Caco-2 (cell line): ENCODE measurements at regions not wholly inside any gene's neighbourhood (a gene's known extent, or its start where the extent isn't known, plus 50 kb on each side); places are given as distances from the start of the nearest gene placed in this dataset.

Experiments
- BruUV-seq: library from RNA; stranded (reverse); fragments of 400-500 nt; replicated peaks from 2 replicates; lab custom pipeline; 2021; lab: Mats Ljungman, UMichigan
- CTCF ChIA-PET: fragments of 300-600 bp; sonication (Branson Sonifier 250); formaldehyde crosslinking; loops from one replicate; lab custom pipeline; 2022; ENCODE audit warnings: antibody characterized with exemption; lab: Charles Lee
- POLR2A ChIA-PET: fragments of 300-600 bp; sonication (Branson Sonifier 250); formaldehyde crosslinking; loops from one replicate; lab custom pipeline; 2022; ENCODE audit warnings: antibody characterized with exemption; lab: Charles Lee
- DNase-seq, 2 experiments: peaks; one replicate each; pipeline versions ENCODE4 v3.0.0 to v3.0.0-alpha.2; 2020 to 2022
- H3K27me3 ChIP-seq: replicated peaks from 2 replicates; pipeline ENCODE4 v1.6.0; 2011; ENCODE audit warnings: low read length; ENCODE audit not compliant: control insufficient read depth, insufficient read depth
- H3K36me3 ChIP-seq: 2 replicates; pipeline ENCODE4 v1.5.1; 2011; ENCODE audit warnings: low read length; ENCODE audit not compliant: control insufficient read depth, insufficient read depth
- H3K4me1 ChIP-seq: fragments of 250-450 bp; sonication (Bioruptor Pico); 2 replicates; pipeline ENCODE4 v1.5.1; 2020; ENCODE audit warnings: mild to moderate bottlenecking
- H3K4me3 ChIP-seq: 2 replicates; pipeline ENCODE4 v1.5.1; 2011; ENCODE audit warnings: low read depth, mild to moderate bottlenecking, control low read depth, low read length
- H3K9me3 ChIP-seq: fragments of 250-450 bp; sonication (Bioruptor Pico); 2 replicates; pipeline ENCODE4 v1.5.1; 2020; ENCODE audit warnings: mild to moderate bottlenecking, moderate library complexity
- H3K27ac Mint-ChIP-seq: one replicate; pipeline ENCODE4 v1.8.0; 2022; ENCODE audit warnings: mixed read lengths; ENCODE audit not compliant: unreplicated experiment
- H3K27me3 Mint-ChIP-seq: one replicate; pipeline ENCODE4 v1.8.0; 2022; ENCODE audit warnings: mixed read lengths; ENCODE audit not compliant: insufficient read depth, unreplicated experiment
- H3K36me3 Mint-ChIP-seq: one replicate; pipeline ENCODE4 v1.8.0; 2022; ENCODE audit warnings: mild to moderate bottlenecking, mixed read lengths; ENCODE audit not compliant: insufficient read depth, unreplicated experiment
- H3K4me1 Mint-ChIP-seq: one replicate; pipeline ENCODE4 v1.8.0; 2022; ENCODE audit warnings: low read depth, mixed read lengths; ENCODE audit not compliant: unreplicated experiment
- H3K4me3 Mint-ChIP-seq: one replicate; pipeline ENCODE4 v1.8.0; 2022; ENCODE audit warnings: mild to moderate bottlenecking, moderate library complexity, mixed read lengths; ENCODE audit not compliant: unreplicated experiment
- H3K9me3 Mint-ChIP-seq: one replicate; pipeline ENCODE4 v1.8.0; 2022; ENCODE audit warnings: mixed read lengths; ENCODE audit not compliant: unreplicated experiment
- intact Hi-C: fragments of 100-400 bp; cut with micrococcal nuclease; formaldehyde crosslinking; loops from one replicate; pipeline ENCODE4 v1.10.0; 2022; ENCODE audit not compliant: unreplicated experiment
- TF ChIP-seq, protein P1 (sequence below), 2 experiments: fragments of 200-600 bp in 1 of 2; IDR thresholded peaks; 1 replicate in 1 of 2; 2 replicates in 1 of 2; pipeline versions ENCODE4 v1.5.1 to v1.8.0; 2011 to 2022; ENCODE audit warnings: antibody characterized with exemption in 1 of 2, control low read depth in 1 of 2, inconsistent platforms in 1 of 2, low read depth in 1 of 2, low read length in 1 of 2, mild to moderate bottlenecking in 1 of 2, moderate library complexity in 1 of 2; ENCODE audit not compliant: insufficient read depth in 1 of 2, severe bottlenecking in 1 of 2, unreplicated experiment in 1 of 2

DNA sequence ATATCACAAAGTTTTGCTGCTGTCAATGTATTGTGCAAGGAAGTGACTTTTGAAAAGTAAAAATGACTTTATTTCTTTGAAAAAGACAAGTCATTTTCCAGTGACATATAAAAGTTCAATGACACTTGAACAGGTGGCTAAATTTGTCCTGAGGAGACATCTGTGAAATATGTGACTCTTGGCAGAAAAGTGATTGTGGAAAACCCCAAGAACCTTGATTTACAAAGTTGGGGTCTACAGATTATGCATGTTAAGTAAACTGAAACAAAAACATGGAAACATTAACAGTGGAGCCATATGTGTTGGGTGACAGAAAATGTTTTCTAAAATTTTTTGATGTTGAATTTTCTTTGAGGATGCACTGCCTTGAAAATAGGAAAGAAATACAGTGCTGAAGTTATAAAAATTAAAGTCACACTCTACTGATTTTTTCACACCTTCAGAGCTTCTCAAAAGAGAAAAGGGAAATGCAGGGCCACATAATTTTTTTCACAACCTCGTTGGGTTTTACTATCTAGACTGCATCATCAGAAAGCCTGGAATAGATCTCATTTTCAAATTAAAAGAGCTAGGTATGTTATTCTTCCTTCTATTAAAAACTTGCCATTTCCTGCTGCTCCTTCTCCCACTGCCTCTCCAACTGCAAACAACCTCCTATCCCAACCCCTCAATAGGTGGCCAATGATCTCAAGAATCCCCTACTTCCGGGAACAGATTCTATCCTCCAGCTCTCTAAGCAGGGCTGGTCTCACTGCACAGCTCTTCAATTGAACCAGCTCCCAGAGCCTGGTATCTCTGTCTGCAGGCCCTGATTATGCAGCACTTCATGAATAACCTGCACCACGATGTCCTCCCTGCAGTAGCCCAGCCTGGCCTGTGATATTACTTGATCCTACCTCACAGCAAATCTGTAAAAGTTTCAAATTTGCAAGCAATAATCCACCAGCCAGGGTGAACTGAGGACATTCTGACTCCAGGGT, 570.8 kb upstream of the CPEB2 start:
- no peak overlapping the region for H3K4me3 Mint-ChIP-seq
- no peaks in the 10 kb centered on the region for H3K9me3 Mint-ChIP-seq
- no peak overlapping the region for H3K4me3 ChIP-seq
- ChIA-PET POLR2A (no interaction called here), CTCF (no interaction called here)
- H3K36me3 Mint-ChIP-seq: no peaks in the 10 kb centered on the region
- intact Hi-C loops: loop anchor here (10.0 kb wide), 1 partner anchor 777 kb away; no protein-coding TSS in a partner anchor
- no peaks in the 10 kb centered on the region for H3K27me3 ChIP-seq
- no TSS peak for BruUV-seq
- DNase-seq: no peak
- no peak overlapping the region for H3K27ac Mint-ChIP-seq
- H3K9me3 ChIP-seq: no peaks in the 10 kb centered on the region
- no peaks in the 10 kb centered on the region for H3K4me1 Mint-ChIP-seq
- no peaks in the 10 kb centered on the region for H3K27me3 Mint-ChIP-seq
- TF ChIP-seq, protein P1, sequence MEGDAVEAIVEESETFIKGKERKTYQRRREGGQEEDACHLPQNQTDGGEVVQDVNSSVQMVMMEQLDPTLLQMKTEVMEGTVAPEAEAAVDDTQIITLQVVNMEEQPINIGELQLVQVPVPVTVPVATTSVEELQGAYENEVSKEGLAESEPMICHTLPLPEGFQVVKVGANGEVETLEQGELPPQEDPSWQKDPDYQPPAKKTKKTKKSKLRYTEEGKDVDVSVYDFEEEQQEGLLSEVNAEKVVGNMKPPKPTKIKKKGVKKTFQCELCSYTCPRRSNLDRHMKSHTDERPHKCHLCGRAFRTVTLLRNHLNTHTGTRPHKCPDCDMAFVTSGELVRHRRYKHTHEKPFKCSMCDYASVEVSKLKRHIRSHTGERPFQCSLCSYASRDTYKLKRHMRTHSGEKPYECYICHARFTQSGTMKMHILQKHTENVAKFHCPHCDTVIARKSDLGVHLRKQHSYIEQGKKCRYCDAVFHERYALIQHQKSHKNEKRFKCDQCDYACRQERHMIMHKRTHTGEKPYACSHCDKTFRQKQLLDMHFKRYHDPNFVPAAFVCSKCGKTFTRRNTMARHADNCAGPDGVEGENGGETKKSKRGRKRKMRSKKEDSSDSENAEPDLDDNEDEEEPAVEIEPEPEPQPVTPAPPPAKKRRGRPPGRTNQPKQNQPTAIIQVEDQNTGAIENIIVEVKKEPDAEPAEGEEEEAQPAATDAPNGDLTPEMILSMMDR (IDR thresholded peaks at IDR 0.05; ENCODE audit: insufficient read depth in 1 of 2, low read depth in 1 of 2, low read length in 1 of 2, severe bottlenecking in 1 of 2, unreplicated experiment in 1 of 2): no peak
- no peaks in the 10 kb centered on the region for H3K4me1 ChIP-seq
- no peaks in the 10 kb centered on the region for H3K36me3 ChIP-seq

DNA sequence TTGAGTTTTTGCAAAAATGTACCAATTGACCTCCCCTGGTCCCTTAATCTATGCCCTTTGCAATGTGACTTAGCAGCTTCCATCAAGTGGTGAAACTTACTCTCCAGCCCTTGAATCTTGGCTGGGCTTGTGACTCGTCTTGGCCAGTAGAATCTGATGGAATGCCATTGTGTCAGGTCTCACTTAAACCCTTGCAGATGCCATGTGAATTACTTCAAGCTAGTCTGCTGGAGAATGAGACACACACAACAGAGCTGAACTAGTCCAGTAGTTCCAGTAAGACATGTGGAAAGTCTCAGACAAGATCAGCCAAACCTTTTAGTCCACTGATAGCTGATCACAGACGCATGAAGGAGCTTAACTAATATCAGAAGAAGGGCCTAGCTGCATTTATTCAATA, 567.8 kb upstream of the CPEB2 start:
- H3K27ac Mint-ChIP-seq: no peak overlapping the region
- ChIA-PET CTCF (no interaction called here), POLR2A (no interaction called here)
- TF ChIP-seq, protein P1 (IDR thresholded peaks at IDR 0.05; ENCODE audit: insufficient read depth in 1 of 2, low read depth in 1 of 2, low read length in 1 of 2, severe bottlenecking in 1 of 2, unreplicated experiment in 1 of 2): no peak
- H3K9me3 Mint-ChIP-seq: no peaks in the 10 kb centered on the region
- intact Hi-C loops: loop anchor here (10.0 kb wide), 1 partner anchor 780 kb away; no protein-coding TSS in a partner anchor
- Histone ChIP-seq H3K27me3 (no peaks in the 10 kb centered on the region), H3K4me3 (no peak overlapping the region), H3K9me3 (no peaks in the 10 kb centered on the region), H3K4me1 (no peaks in the 10 kb centered on the region), H3K36me3 (no peaks in the 10 kb centered on the region)
- no peak overlapping the region for H3K4me3 Mint-ChIP-seq
- no peak for DNase-seq
- no peaks in the 10 kb centered on the region for H3K4me1 Mint-ChIP-seq
- BruUV-seq: no TSS peak
- H3K36me3 Mint-ChIP-seq: no peaks in the 10 kb centered on the region
- H3K27me3 Mint-ChIP-seq: no peaks in the 10 kb centered on the region

DNA sequence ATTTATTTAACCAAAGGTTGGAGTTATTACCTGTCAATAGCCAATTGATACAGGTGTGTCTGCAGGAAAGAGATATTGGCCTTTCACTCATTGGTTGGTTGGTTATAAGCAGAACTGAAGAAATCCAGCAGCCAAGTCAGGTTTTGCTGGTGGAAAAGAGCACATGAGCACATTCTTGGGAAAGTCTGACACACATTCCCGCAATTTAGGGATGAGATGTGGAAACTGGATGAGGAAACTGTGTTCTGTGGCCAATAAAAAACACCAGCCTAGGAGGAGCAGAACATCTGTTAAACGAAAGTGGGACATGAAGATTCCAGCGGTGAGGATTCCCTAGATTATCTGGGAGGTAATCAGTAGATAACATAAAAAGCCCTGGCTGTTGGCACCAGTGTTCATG, 567.4 kb upstream of the CPEB2 start:
- H3K4me1 ChIP-seq: no peaks in the 10 kb centered on the region
- no peak overlapping the region for H3K27ac Mint-ChIP-seq
- H3K27me3 ChIP-seq: no peaks in the 10 kb centered on the region
- no peaks in the 10 kb centered on the region for H3K4me1 Mint-ChIP-seq
- CTCF ChIA-PET: no interaction called here
- no peaks in the 10 kb centered on the region for H3K9me3 ChIP-seq
- BruUV-seq: no TSS peak
- TF ChIP-seq, protein P1 (IDR thresholded peaks at IDR 0.05; ENCODE audit: insufficient read depth in 1 of 2, low read depth in 1 of 2, low read length in 1 of 2, severe bottlenecking in 1 of 2, unreplicated experiment in 1 of 2): no peak
- H3K36me3 Mint-ChIP-seq: no peaks in the 10 kb centered on the region
- no peak overlapping the region for H3K4me3 Mint-ChIP-seq
- intact Hi-C loops: loop anchor here (10.0 kb wide), 1 partner anchor 780 kb away; no protein-coding TSS in a partner anchor
- DNase-seq: no peak
- no peaks in the 10 kb centered on the region for H3K36me3 ChIP-seq
- H3K27me3 Mint-ChIP-seq: no peaks in the 10 kb centered on the region
- POLR2A ChIA-PET: no interaction called here
- H3K4me3 ChIP-seq: no peak overlapping the region
- H3K9me3 Mint-ChIP-seq: no peaks in the 10 kb centered on the region
